COR-L47 (cell line): ENCODE measurements at regions not wholly inside any gene's neighbourhood (a gene's known extent, or its start where the extent isn't known, plus 50 kb on each side); places are given as distances from the start of the nearest gene placed in this dataset.

Experiments used
- DNase-seq: peaks from one replicate; lab custom pipeline; 2025; lab: John Stamatoyannopoulos, UW

DNA sequence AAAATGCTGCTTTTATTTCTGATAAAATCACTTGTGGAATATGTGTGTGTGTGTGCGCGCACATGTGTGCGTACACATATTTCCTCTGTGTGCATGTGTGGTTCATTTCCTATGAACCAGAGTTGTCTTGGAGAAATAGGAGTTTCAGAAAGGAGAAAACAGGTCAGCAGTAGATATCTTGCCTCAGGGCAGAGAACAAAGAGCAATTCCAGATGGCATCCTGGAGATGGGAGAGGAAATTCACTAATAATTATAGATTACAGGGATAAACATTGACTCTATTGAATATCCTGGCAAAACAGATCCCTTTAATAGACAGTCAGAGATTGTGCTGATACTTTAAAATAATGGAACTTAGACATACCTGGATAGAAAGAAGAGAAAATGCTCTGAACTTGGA is 298.0 kb downstream of the TRIB2 start:
- peak; percentile 28 for DNase-seq

DNA sequence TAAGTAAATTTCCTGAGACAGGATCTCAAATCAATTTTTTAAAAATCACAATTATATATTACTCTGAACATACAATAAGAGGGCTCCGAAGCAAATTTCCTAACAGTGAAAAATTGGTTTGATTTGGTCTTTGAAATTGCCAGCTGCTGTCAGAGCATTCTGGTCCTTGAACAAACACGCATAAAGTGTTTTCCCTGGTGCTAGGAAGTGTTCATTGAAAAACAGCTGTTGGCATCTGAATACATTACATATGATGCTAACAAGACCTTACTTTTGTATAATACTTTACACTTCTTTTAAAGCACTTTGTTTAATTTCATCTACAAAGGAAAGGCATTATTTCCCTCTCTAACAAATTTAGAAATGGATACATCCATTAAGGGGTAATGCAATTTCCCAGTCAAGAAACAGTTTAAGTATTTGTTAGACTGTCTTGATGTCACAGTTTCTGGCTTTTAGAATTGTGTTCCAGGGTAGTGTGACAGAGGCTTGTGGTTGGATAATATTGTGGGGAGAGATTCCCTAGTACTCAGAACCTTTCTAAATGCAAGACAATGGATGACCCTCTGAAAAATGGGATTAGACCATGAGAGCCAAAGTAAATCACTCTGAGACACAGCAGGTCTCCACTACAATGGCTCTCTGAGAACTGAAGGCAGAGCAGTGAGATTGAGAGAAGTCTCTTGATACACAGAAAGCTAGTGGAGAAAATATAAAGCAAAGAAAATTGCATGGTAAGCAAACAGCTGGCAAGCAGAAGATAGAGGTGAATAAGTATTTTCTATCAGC is 299.0 kb downstream of the TRIB2 start:
- no peak for DNase-seq

- DNase-seq = no peak
Observed at GRCh38 chr2:13018490-13018889, 301.8 kb downstream of the TRIB2 start.

DNA sequence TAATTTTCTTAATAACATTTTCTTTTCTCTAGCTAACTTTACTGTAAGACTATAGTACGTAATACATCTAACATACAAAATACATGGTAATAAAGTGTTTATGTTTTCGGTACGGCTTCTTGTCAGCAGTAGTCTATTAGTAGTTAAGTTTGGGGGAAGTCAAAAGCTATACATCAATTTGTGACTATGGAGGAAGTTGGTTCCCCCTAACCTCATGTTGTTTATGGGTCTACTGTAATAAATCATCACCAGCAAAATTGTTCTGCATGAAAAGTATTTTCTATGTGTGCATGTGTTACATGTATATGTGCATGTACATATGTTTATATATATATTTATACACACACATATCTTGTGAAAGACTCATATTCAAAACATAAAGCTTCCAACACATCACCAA is 303.0 kb downstream of the TRIB2 start:
- DNase-seq = no peak

DNA sequence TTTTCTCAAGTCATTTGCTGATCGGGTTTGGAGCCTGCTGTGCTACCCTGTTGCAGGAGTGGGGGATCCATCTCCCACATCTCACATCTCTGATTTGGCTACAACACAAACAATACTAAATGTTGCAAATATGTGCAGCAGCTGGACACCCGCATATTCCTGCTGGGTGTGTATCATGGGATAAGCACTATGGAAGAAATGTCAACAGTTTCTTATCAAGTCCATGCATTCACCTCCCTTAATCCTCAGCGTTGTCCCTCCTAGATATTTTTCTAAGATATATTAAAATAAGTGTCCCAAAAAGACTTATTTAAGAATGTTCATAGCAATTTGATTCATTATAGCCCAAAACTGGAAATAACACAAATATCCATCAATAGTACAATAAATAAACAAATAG is 303.7 kb downstream of the TRIB2 start:
- DNase-seq = no peak

GRCh38 chr2:13021470-13021957 is 304.8 kb downstream of the TRIB2 start:
- DNase-seq = no peak

DNA sequence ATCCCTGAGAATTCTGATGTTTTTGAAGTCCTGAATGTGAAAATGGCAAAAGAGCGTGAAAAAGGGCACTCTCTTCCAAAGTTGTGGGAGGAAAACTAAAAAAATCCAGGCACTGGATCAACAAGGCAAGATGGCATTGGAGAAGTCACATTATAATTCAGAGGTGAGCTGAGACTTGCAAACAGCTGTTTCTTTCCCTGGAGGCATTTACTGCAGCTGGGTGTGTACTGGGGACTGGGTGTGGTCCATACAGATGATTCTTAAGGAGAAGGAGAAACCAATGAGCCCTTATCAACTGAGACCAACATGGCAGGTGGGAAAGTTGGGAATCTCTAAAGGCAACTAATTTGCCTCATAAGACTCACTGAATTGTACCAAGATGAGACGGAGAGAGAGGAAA is 313.9 kb downstream of the TRIB2 start:
- DNase-seq = no peak

- no peak for DNase-seq
Observed at GRCh38 chr2:13034861-13035260, 318.1 kb downstream of the TRIB2 start.

- no peak for DNase-seq
Observed at GRCh38 chr2:13035866-13036265, 319.1 kb downstream of the TRIB2 start.

DNA sequence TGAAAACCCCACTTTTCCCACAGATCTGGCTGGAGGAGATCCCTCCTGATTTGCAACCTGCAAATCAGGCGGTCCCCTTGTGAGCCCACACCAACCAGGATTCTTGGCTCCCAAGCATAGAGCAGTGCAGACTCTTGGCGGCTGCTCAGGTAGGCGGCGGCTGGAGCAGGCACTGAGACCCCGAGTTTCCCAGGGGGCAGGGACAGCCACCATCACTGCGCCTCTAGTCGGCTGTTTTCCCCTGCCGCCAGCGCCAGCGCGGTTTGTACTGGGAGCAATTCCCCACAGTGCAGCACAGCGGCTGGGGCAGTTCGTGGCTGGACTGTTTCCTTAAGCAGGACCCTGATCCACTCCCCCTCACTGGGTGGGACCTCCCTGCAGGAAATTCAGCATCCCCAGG is 323.3 kb downstream of the TRIB2 start:
- DNase-seq = no peak

DNA sequence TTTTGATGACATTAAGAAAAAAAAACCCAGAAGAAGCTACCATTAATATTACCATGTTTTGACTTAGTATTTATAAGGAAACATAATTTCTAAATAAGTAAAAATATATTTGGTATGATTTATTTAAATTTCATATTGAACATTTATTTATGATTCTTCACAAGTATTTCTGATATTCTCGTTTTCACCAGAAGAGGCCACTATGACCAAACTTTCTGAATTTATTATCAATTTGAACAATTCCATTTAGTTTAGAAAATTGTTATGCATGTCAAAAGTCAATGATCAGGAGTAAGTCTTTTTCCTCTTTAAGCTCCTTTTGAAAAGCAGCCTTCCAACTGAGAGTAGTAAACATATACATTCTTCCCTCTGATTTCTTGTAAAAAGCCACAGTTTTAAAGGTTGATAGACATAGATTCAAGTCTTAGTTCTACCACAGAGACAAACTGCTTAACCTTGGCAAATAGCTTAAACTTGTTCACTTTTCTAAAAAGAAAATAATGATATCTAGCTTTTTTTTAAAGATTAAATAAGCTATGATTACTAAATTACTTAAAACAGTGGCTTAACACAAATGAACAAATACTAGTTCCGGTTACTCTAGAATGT is 329.9 kb downstream of the TRIB2 start:
- DNase-seq = peak; percentile 9

DNA sequence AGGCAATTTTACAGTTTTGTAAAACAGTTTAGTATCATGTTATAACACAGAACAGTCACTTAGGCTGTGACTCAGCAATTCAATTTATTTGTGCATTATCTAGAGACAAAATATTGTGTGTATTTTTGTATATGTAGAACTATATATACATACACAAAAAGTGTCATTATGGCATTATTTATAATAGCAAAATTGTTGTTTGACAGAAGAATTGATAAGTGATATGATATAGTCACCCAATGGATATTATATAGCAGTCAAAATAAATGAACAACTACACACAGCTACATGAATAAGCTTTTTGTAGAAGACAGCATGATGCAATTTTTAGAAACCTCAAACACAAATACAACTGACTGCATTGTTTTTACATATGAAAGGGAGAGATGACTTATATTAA is 334.0 kb downstream of the TRIB2 start:
- DNase-seq = no peak

- DNase-seq = no peak
Observed at GRCh38 chr2:13052547-13052946, 335.8 kb downstream of the TRIB2 start.

DNA sequence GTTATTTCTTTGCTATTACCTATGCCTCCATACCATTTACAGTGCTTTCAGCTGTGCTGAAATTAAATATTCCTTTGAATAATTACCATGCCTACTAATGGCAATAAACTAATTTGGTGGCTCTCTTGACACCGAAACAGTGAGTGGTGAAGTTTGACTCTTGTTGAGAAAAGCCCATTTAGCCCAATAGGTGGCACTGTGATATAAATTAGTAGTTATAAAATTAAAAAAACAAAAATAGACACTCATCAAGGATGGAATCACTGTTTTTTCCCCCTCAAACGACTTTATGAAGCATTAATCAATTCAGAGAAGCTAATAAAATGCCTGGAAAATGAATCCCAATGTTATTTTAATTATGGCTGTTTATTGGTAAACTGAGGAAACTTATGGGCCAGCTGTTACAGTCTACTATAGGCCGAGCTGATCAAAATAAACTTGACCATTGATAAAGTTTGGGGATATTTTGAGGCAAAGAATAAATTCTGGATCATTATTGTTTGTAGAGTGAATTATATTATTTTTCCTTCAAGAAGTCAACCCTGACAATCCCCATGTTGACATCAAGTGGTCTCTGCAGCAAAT is 339.6 kb downstream of the TRIB2 start:
- DNase-seq = peak; percentile 31

DNA sequence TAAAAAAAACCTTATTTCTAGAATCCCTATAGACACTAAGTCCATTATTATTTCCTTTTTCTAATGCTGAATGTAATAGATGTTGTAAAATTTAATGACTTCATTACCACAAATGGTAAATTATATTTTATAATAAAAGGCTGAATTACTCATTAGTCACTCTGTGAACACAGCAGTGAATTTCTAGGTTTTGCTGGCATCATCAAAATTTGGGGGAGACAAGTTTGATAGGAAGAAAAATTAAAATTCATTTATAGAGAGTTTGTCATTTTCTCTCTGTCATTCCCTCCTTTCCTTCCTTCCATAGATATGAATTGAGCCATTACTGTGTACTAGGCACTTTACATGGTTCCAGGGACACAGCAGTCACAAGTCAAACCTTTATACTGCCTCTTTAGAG is 340.9 kb downstream of the TRIB2 start:
- no peak for DNase-seq

- DNase-seq = no peak
Observed at GRCh38 chr2:13066676-13067075, 349.9 kb downstream of the TRIB2 start.

DNA sequence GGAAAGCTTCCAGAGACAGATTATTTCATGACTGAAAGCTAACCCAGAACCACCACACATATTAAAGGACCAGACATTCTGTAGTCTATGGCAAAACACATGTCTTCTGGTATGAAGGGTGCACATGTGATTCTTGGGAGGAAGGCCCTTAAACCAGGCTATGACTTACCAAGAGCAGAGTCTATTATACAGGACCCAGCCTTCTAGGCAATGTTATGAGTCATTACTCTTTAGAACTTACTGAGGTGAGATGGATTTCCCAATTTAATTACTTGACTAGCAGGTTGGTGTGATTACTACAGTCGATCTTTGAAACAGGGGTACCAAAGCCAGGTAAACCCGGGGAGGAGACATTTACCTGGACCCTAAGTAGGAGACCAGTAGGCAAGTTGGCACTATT is 350.8 kb downstream of the TRIB2 start:
- no peak for DNase-seq

DNA sequence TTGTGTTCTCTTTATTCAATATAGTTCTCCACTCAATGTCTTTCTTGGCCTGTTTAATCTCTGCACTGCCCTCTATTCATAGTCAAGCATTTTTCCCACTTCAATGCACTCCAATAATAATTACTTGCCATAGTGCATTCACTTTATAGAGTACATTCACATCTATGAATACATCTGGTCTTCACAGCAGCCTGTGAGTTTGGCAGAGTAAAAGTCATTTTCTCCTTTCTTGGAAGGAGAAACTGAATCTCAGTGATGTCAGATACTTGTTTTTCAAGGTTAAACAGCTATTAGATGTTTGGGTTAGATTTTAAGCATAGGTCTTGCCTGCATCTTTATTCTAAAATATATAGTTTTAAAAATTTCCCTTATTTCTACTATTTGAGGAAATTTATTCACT is 373.2 kb downstream of the TRIB2 start:
- DNase-seq = no peak

GRCh38 chr2:13091455-13091854 is 374.7 kb downstream of the TRIB2 start:
- no peak for DNase-seq

- DNase-seq = no peak
Observed at GRCh38 chr2:13091861-13092378, 375.2 kb downstream of the TRIB2 start.

DNA sequence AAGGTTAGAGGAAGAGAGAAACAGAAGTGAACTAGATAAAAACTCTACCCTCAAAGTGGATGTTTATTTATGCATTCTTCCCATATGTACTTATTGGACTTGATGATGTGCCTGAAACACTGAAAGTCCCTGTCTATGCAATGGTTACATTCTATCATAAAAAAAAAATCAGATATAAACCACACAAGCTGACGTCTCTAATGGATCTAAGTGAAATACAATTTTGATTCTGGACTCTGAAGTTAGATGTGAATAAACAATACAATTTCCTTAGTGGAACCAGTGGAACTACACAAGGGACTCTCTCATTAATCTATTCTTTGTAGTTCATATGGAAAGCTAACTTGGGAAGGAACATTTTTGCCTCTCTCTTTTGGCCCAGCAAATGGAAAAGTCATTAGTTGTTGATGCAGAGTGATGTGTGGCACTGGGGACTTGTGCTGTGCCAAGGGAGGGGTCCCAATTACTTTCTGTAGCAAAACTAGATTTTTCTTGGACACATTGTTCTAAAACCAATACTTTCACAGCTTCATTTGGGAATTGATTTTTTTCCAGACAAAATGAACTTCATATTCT is 376.8 kb downstream of the TRIB2 start:
- DNase-seq = no peak

DNA sequence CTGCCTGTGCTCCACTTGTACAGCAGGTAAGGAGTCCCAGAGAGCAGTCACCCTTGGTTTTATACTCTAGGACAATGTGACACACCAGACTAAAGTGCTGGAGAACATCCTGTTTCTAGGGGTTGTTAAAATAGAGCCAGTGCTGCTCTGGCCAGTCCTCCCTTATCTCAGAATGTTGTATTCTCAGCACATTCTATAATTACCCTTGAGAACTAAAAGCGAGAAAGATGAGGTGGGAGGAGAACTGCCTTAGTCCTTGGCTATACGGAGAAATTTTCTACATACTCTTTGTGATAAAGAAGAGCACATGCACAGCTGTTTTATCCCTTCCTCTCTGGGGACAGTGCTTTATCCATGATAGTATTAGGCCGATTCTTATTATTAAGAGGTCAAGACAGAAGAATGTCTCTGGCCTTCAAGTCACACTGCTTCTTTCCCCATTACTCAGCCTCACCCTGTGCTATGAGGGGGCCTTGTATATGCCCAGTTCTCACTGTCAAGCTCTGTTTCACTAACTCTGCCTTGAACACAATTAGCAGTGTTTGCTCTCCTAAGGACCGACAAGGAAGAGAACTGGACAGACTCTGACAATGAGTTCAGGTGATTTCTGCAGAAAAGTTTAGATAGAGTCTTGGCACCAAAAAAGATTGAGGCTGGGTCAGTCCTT is 385.8 kb downstream of the TRIB2 start:
- DNase-seq = no peak
